Keratinocyte (primary cell): ENCODE measurements at regions not wholly inside any gene's neighbourhood (a gene's known extent, or its start where the extent isn't known, plus 50 kb on each side); places are given as distances from the start of the nearest gene placed in this dataset.

Experiments used
- CTCF ChIP-seq, 3 experiments: IDR thresholded peaks in 1 of 3; conservative IDR thresholded peaks in 1 of 3; optimal IDR thresholded peaks in 1 of 3; 2 replicates in 2 of 3; 3 replicates in 1 of 3; pipeline versions ENCODE3 to v1.5.1; 2011; ENCODE audit warnings: low read length in 3 of 3, mild to moderate bottlenecking in 3 of 3, moderate library complexity in 2 of 3, control low read depth in 1 of 3, inconsistent platforms in 1 of 3; ENCODE audit not compliant: insufficient read depth in 2 of 3; ENCODE audit errors: extremely low read depth in 1 of 3
- EZH2 ChIP-seq: IDR thresholded peaks from one replicate; pipeline ENCODE4 v1.6.1; 2012; ENCODE audit warnings: inconsistent platforms, mild to moderate bottlenecking, low read length, moderate library complexity

- TF ChIP-seq EZH2 = no peak
- TF ChIP-seq CTCF (optimal IDR thresholded peaks at IDR 0.05 in 1 of 3, IDR thresholded peaks at IDR 0.05 in 1 of 3, conservative IDR thresholded peaks at IDR 0.05 in 1 of 3; ENCODE audit: extremely low read depth in 1 of 3, insufficient read depth in 2 of 3, low read length in 3 of 3) = no peak
Measured at GRCh38 chr10:117801691-117802090, 245.1 kb downstream of the RAB11FIP2 start.
